GM23248 (cell line): ENCODE measurements at regions not wholly inside any gene's neighbourhood (a gene's known extent, or its start where the extent isn't known, plus 50 kb on each side); places are given as distances from the start of the nearest gene placed in this dataset.

Experiments used
- DNase-seq: peaks from one replicate; pipeline ENCODE4 v3.0.0-alpha.2; 2015
- H2AFZ ChIP-seq: fragments of 200-600 bp; sonication (generic); 2 replicates; pipeline ENCODE4 v1.6.1; 2016; ENCODE audit warnings: antibody characterized with exemption
- H3F3A ChIP-seq: fragments of 200-600 bp; sonication (generic); 2 replicates; pipeline ENCODE4 v1.6.1; 2016; ENCODE audit warnings: mild to moderate bottlenecking, antibody characterized with exemption, mixed run types; ENCODE audit not compliant: insufficient read depth
- H3K27ac ChIP-seq: fragments of 200-600 bp; sonication (generic); 2 replicates; pipeline ENCODE4 v1.5.1; 2016; ENCODE audit warnings: mild to moderate bottlenecking
- H3K27me3 ChIP-seq: fragments of 200-600 bp; sonication (generic); replicated peaks from 2 replicates; pipeline ENCODE4 v1.6.1; 2016; ENCODE audit warnings: mild to moderate bottlenecking; ENCODE audit not compliant: insufficient read depth
- H3K36me3 ChIP-seq: fragments of 200-600 bp; sonication (generic); 2 replicates; pipeline ENCODE4 v1.6.1; 2016; ENCODE audit warnings: low read depth, mild to moderate bottlenecking
- H3K4me1 ChIP-seq: fragments of 200-600 bp; sonication (generic); 2 replicates; pipeline ENCODE4 v1.6.1; 2016; ENCODE audit warnings: mild to moderate bottlenecking; ENCODE audit not compliant: insufficient read depth
- H3K4me2 ChIP-seq: fragments of 200-600 bp; sonication (generic); one replicate; pipeline ENCODE4 v1.6.1; 2016; ENCODE audit warnings: mild to moderate bottlenecking; ENCODE audit not compliant: unreplicated experiment
- H3K4me3 ChIP-seq: fragments of 200-600 bp; sonication (generic); 2 replicates; pipeline ENCODE4 v1.5.1; 2016; ENCODE audit warnings: mild to moderate bottlenecking
- H3K79me2 ChIP-seq: fragments of 200-600 bp; sonication (generic); 2 replicates; pipeline ENCODE4 v1.6.1; 2016; ENCODE audit warnings: mild to moderate bottlenecking; ENCODE audit not compliant: insufficient read depth
- H3K9ac ChIP-seq: fragments of 200-600 bp; sonication (generic); 2 replicates; pipeline ENCODE4 v1.6.1; 2016; ENCODE audit warnings: mild to moderate bottlenecking
- H3K9me2 ChIP-seq: fragments of 200-600 bp; sonication (generic); 2 replicates; pipeline ENCODE4 v1.6.1; 2016; ENCODE audit warnings: mixed run types, mild to moderate bottlenecking, moderate library complexity; ENCODE audit not compliant: insufficient read depth
- H3K9me3 ChIP-seq: fragments of 200-600 bp; sonication (generic); one replicate; pipeline ENCODE4 v1.6.1; 2017; ENCODE audit warnings: low read depth
- H4K20me1 ChIP-seq: fragments of 200-600 bp; sonication (generic); 2 replicates; pipeline ENCODE4 v1.6.0; 2016; ENCODE audit not compliant: insufficient read depth
- EZH2 ChIP-seq: fragments of 200-600 bp; sonication (generic); IDR thresholded peaks from 2 replicates; pipeline ENCODE4 v1.6.1; 2018; ENCODE audit warnings: antibody characterized with exemption, mild to moderate bottlenecking; ENCODE audit not compliant: insufficient read depth, poor library complexity, severe bottlenecking
- EZH2phosphoT487 ChIP-seq: fragments of 200-600 bp; sonication (generic); IDR thresholded peaks from 2 replicates; pipeline ENCODE4 v1.6.1; 2018; ENCODE audit warnings: antibody characterized with exemption, moderate library complexity, mild to moderate bottlenecking, low read depth; ENCODE audit not compliant: insufficient read depth
- WGBS, 2 experiments: methylation state at CpG; one replicate each; pipeline ENCODE4 v1.1.6; 2015 to 2017; ENCODE audit warnings: low lambda C conversion rate in 2 of 2, low coverage in 1 of 2; ENCODE audit errors: missing lambda C conversion rate in 2 of 2; 5-methylcytosine and 5-hydroxymethylcytosine counted together
- in situ Hi-C: fragments of 300-500 bp; cut with MboI; formaldehyde crosslinking; loops from 2 replicates; pipeline ENCODE4 v1.15.0; 2020

DNA sequence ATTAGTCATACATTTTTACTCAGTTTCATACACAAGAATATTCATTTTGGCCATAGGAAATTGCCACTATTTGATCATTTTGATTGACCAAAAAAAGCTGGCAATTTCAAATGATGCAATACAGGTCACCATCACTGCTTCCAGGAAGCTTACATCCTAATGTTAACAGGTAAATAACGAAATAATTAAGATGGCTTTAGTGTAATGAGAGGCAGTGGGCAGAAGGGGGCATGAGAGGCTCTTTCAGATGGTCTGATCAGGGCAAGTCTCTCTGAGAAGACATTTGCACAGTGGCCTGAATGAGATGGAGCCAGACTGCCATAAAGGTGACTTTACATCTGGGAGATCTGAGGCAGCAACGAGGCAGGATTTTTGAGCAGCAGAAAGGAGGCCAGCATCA is 170.7 kb downstream of the SLIT2 start:
- Histone ChIP-seq H3K27ac (no peak overlapping the region), H3K4me3 (no peak overlapping the region), H3K36me3 (no peaks in the 10 kb centered on the region), H3K4me1 (peaks cover 28% of the 10 kb centered on the region), H3K27me3 (no peaks in the 10 kb centered on the region), H3F3A (peaks cover 12% of the 10 kb centered on the region), H3K4me2 (no peak overlapping the region), H3K9me3 (no peaks in the 10 kb centered on the region), H4K20me1 (no peaks in the 10 kb centered on the region), H3K9me2 (no peaks in the 10 kb centered on the region), H3K79me2 (peaks cover 83% of the 10 kb centered on the region), H2AFZ (no peak overlapping the region), H3K9ac (no peak overlapping the region)
- no peak for TF ChIP-seq EZH2
- no peak for TF ChIP-seq EZH2phosphoT487
- peak; percentile 70 for DNase-seq
- in situ Hi-C loops = no loop called here
- WGBS, 2 experiments = 75 to 78% methylated on average over 2 of the region's 2 CpGs

DNA sequence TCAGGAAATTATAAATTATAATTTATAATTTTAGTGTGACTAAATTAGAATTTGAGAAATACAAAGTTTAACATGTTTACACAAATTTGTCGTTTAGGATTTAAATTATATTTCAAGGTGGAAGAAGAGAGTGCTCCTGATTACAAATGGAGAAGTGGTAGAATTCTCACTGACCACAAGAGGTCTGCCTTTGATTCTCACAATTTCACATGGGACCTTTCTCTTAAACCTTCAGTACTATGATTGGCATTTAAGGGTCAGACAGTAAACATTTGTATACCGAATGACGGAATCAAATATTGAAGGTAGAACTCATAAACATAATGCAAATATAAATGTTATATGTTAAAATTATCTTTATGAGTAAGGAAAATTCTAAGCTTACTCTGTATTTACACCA is 171.7 kb downstream of the SLIT2 start:
- no peak for TF ChIP-seq EZH2phosphoT487
- no peak for TF ChIP-seq EZH2
- WGBS, 2 experiments = 99 to 100% methylated on average over 3 of the region's 3 CpGs
- peaks cover 82% of the 10 kb centered on the region for H3K79me2 ChIP-seq

DNA sequence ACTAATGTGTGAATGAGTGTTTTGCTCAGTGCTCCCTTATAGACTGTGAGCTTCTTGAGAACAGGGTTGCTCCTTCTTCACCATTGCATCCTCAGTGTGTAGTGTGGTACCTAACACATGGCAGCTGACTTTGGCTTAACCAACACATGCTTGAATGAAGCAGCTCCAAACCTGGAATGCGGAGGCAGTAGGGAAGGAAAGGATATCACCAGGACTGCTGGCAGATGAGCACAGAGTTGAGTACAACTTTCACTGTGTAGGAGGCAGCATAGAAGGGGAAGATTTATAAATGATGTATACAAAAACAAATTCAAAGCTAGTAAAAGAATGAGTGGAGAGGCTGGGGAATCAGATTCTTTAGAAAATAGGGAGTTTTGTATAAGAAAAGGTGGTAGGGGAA is 174.3 kb downstream of the SLIT2 start:
- H3K4me3 ChIP-seq = no peak overlapping the region
- H3K36me3 ChIP-seq = no peaks in the 10 kb centered on the region
- H3K27me3 ChIP-seq = no peaks in the 10 kb centered on the region
- H3K27ac ChIP-seq = no peak overlapping the region
- no peaks in the 10 kb centered on the region for H4K20me1 ChIP-seq
- H3K79me2 ChIP-seq = peaks cover 76% of the 10 kb centered on the region
- TF ChIP-seq EZH2 (no peak), EZH2phosphoT487 (no peak)
- H3K9me2 ChIP-seq = no peaks in the 10 kb centered on the region
- H2AFZ ChIP-seq = no peak overlapping the region
- WGBS, 2 experiments = 100% methylated on average over 1 of the region's 1 CpG
- peaks cover 19% of the 10 kb centered on the region for H3K4me1 ChIP-seq
- no peak overlapping the region for H3K9ac ChIP-seq
- DNase-seq = no peak
- H3F3A ChIP-seq = peaks cover 28% of the 10 kb centered on the region
- no peak overlapping the region for H3K4me2 ChIP-seq
- H3K9me3 ChIP-seq = no peaks in the 10 kb centered on the region
- in situ Hi-C loops = loop anchor here (25.0 kb wide), 2 partner anchors 261 to 1739 kb away; no protein-coding TSS in a partner anchor

More for the DNA sequence above, 171.7 kb downstream of the SLIT2 start:
- no peaks in the 10 kb centered on the region for H3K27me3 ChIP-seq
- H2AFZ ChIP-seq = no peak overlapping the region
- no peak for DNase-seq
- H3K4me2 ChIP-seq = no peak overlapping the region
- in situ Hi-C loops = no loop called here
- H3K9me3 ChIP-seq = no peaks in the 10 kb centered on the region
- H3K9me2 ChIP-seq = no peaks in the 10 kb centered on the region
- no peaks in the 10 kb centered on the region for H3K36me3 ChIP-seq
- H3F3A ChIP-seq = peaks cover 12% of the 10 kb centered on the region
- no peaks in the 10 kb centered on the region for H4K20me1 ChIP-seq
- H3K27ac ChIP-seq = no peak overlapping the region
- H3K9ac ChIP-seq = no peak overlapping the region
- peaks cover 23% of the 10 kb centered on the region for H3K4me1 ChIP-seq
- no peak overlapping the region for H3K4me3 ChIP-seq

DNA sequence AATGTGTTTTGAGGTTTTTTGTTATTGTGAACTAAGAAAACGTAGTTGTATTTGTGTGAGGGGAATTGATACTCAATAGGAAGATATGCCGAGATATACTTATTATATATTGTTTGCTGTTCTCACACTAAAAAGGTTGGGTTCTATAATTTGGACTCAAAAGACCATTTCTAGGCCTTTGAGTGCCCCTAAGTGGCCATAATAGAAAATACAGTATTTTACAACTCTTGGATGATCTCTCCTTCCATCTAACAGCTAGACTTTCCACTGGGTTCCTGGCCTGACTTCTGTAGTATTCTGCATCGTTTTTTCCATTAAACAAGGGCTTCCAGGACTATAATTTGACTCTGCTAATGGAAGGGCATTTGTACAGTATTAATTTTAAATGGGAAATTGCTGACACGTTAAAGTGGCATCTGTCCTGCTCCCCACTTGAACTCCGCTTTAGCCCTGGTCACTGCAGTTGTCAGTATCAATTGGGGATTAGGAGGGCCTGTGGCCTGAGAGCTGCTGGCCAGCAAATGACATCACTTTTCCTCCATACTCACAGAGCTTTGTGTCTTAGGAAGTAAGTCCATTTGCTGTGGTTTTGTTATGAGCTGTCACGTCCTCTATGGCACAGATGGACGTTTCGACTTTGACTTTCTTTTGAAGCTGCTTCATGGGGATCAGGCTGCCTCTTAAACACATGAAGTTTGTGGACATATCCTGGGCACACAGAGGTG is 176.9 kb downstream of the SLIT2 start:
- Histone ChIP-seq H2AFZ (no peak overlapping the region), H3F3A (peaks cover 23% of the 10 kb centered on the region; the same call in 1 of the 2 replicates), H3K27ac (no peak overlapping the region), H3K9ac (no peak overlapping the region), H4K20me1 (no peaks in the 10 kb centered on the region), H3K4me3 (no peak overlapping the region), H3K79me2 (peaks cover 81% of the 10 kb centered on the region), H3K4me1 (peaks cover 29% of the 10 kb centered on the region), H3K9me2 (no peaks in the 10 kb centered on the region), H3K27me3 (no peaks in the 10 kb centered on the region), H3K36me3 (no peaks in the 10 kb centered on the region), H3K9me3 (no peaks in the 10 kb centered on the region), H3K4me2 (no peak overlapping the region)
- in situ Hi-C loops = loop anchor here (25.0 kb wide), 2 partner anchors 259 to 1741 kb away; no protein-coding TSS in a partner anchor
- peak; percentile 51 for DNase-seq
- WGBS, 2 experiments = 65 to 71% methylated on average over 8 of the region's 8 CpGs
- no peak for TF ChIP-seq EZH2
- no peak for TF ChIP-seq EZH2phosphoT487
